ENCODE measurements at regions not wholly inside any gene's neighbourhood (a gene's known extent, or its start where the extent isn't known, plus 50 kb on each side); places are given as distances from the start of the nearest gene placed in this dataset.

- no peak for TF ChIP-seq CTCF (IDR thresholded peaks at IDR 0.05; ENCODE audit: control extremely low read depth, extremely low read depth)
- DNase-seq = peak; percentile 39 to 65 (median 57)
- 49 to 58% methylated on average over 12 of the region's 12 CpGs for WGBS, 2 donors
These were observed 359.9 kb upstream of the EPHA7 start for GRCh38 chr6:93779086-93779841.

GRCh38 chr6:93759190-93759589 lies 339.8 kb upstream of the EPHA7 start:
- WGBS, 2 donors = 92 to 96% methylated on average over 2 of the region's 2 CpGs
- Histone ChIP-seq H3K27ac (ENCODE audit: low read depth in 1 of 2, low read length in 1 of 2) (no peak overlapping the region), H3K4me1 (ENCODE audit: control insufficient read depth in 5 of 5, insufficient read depth in 5 of 5, low read length in 5 of 5) (no peaks in the 10 kb centered on the region), H3K4me3 (no peak overlapping the region), H3K9ac (ENCODE audit: insufficient read depth in 1 of 2, low read length in 2 of 2) (no peak overlapping the region), H3K36me3 (ENCODE audit: control insufficient read depth in 4 of 4, insufficient read depth in 4 of 4, low read length in 4 of 4) (no peaks in the 10 kb centered on the region), H3K27me3 (ENCODE audit: control insufficient read depth in 3 of 3, insufficient read depth in 3 of 3, low read length in 2 of 3) (no peaks in the 10 kb centered on the region), H3K9me3 (ENCODE audit: control insufficient read depth in 4 of 4, insufficient read depth in 3 of 4, low read length in 3 of 4) (no peaks in the 10 kb centered on the region)
- no peak for DNase-seq
- no peak for ATAC-seq (ENCODE audit: insufficient read depth, low FRiP score)
- TF ChIP-seq CTCF (IDR thresholded peaks at IDR 0.05; ENCODE audit: control extremely low read depth, extremely low read depth) = no peak

More at GRCh38 chr6:93779086-93779841, 359.9 kb upstream of the EPHA7 start:
- Histone ChIP-seq H3K36me3 (ENCODE audit: control insufficient read depth in 4 of 4, insufficient read depth in 4 of 4, low read length in 4 of 4) (no peaks in the 10 kb centered on the region), H3K4me1 (ENCODE audit: control insufficient read depth in 5 of 5, insufficient read depth in 5 of 5, low read length in 5 of 5) (peaks cover 0 to 2% (median 0%) of the 10 kb centered on the region in 5 donors), H3K27me3 (ENCODE audit: control insufficient read depth in 3 of 3, insufficient read depth in 3 of 3, low read length in 2 of 3) (no peaks in the 10 kb centered on the region), H3K9ac (ENCODE audit: insufficient read depth in 1 of 2, low read length in 2 of 2) (no peak overlapping the region), H3K9me3 (ENCODE audit: control insufficient read depth in 4 of 4, insufficient read depth in 3 of 4, low read length in 3 of 4) (no peaks in the 10 kb centered on the region), H3K27ac (ENCODE audit: low read depth in 1 of 2, low read length in 1 of 2) (no peak overlapping the region), H3K4me3 (no peak overlapping the region)
- ATAC-seq (ENCODE audit: insufficient read depth, low FRiP score) = no peak

- Histone ChIP-seq H3K4me1 (ENCODE audit: control insufficient read depth in 5 of 5, insufficient read depth in 5 of 5, low read length in 5 of 5) (no peaks in the 10 kb centered on the region), H3K9me3 (ENCODE audit: control insufficient read depth in 4 of 4, insufficient read depth in 3 of 4, low read length in 3 of 4) (no peaks in the 10 kb centered on the region)
- ATAC-seq (ENCODE audit: insufficient read depth, low FRiP score) = no peak
These were observed 332.6 kb upstream of the EPHA7 start for GRCh38 chr6:93751969-93752368.

More at GRCh38 chr6:93751969-93752368, 332.6 kb upstream of the EPHA7 start:
- no peak for TF ChIP-seq CTCF (IDR thresholded peaks at IDR 0.05; ENCODE audit: control extremely low read depth, extremely low read depth)
- H3K27me3 ChIP-seq (ENCODE audit: control insufficient read depth in 3 of 3, insufficient read depth in 3 of 3, low read length in 2 of 3) = no peaks in the 10 kb centered on the region
- no peak overlapping the region for H3K9ac ChIP-seq (ENCODE audit: insufficient read depth in 1 of 2, low read length in 2 of 2)
- peak in 1 of 3 donors; percentile 13 for DNase-seq
- H3K27ac ChIP-seq (ENCODE audit: low read depth in 1 of 2, low read length in 1 of 2) = no peak overlapping the region
- no peaks in the 10 kb centered on the region for H3K36me3 ChIP-seq (ENCODE audit: control insufficient read depth in 4 of 4, insufficient read depth in 4 of 4, low read length in 4 of 4)
- 44 to 69% methylated on average over 2 of the region's 2 CpGs for WGBS, 2 donors
- H3K4me3 ChIP-seq = no peak overlapping the region
